GM19452 (cell line): ENCODE measurements at regions not wholly inside any gene's neighbourhood (a gene's known extent, or its start where the extent isn't known, plus 50 kb on each side); places are given as distances from the start of the nearest gene placed in this dataset.
A peak's percentile ranks its signal among the peaks of the same experiment; 100 is the strongest.
"Not testable (repeated sequence)": the region's sequence is repeated elsewhere in the genome, so short reads cannot be mapped to it uniquely, and the experiment has no call there.

Experiments
- ATAC-seq: cut with Tn5 transposase; IDR thresholded peaks from one replicate; pipeline ENCODE4 v1.9.1; 2021; ENCODE audit not compliant: unreplicated experiment

GRCh38 chr10:123221418-123221817, 67.2 kb downstream of the BUB3 start:
- ATAC-seq: no peak

GRCh38 chr10:123222832-123223231, 68.6 kb downstream of the BUB3 start:
- no peak for ATAC-seq

GRCh38 chr10:123227706-123228105, 73.5 kb downstream of the BUB3 start:
- no peak for ATAC-seq

- no peak for ATAC-seq
Observed at GRCh38 chr10:123229927-123230630, 75.9 kb downstream of the BUB3 start.

- not testable (repeated sequence) for ATAC-seq
Observed at GRCh38 chr10:123232879-123233278, 78.7 kb downstream of the BUB3 start.

GRCh38 chr10:123235014-123235413, 80.8 kb downstream of the BUB3 start:
- not testable (repeated sequence) for ATAC-seq

GRCh38 chr10:123236126-123236525, 81.9 kb downstream of the BUB3 start:
- ATAC-seq: no peak

- no peak for ATAC-seq
Observed at GRCh38 chr10:123240250-123240649, 86.0 kb downstream of the BUB3 start.

GRCh38 chr10:123240776-123241175, 86.6 kb downstream of the BUB3 start:
- no peak for ATAC-seq

- ATAC-seq: peak; percentile 61
Observed at GRCh38 chr10:123241391-123242141, 87.4 kb downstream of the BUB3 start.

- ATAC-seq: no peak
Observed at GRCh38 chr10:123244747-123245146, 90.5 kb downstream of the BUB3 start.

GRCh38 chr10:123245264-123245663, 91.1 kb downstream of the BUB3 start:
- ATAC-seq: no peak

GRCh38 chr10:123249894-123250293, 95.7 kb downstream of the BUB3 start:
- ATAC-seq: no peak

GRCh38 chr10:123250640-123251039, 96.4 kb downstream of the BUB3 start:
- ATAC-seq: no peak

GRCh38 chr10:123252779-123253178, 98.6 kb downstream of the BUB3 start:
- ATAC-seq: no peak

- ATAC-seq: not testable (repeated sequence)
Observed at GRCh38 chr10:123254343-123254742, 100.1 kb downstream of the BUB3 start.

GRCh38 chr10:123257904-123258456, 103.8 kb downstream of the BUB3 start:
- ATAC-seq: no peak

- ATAC-seq: no peak
Observed at GRCh38 chr10:123259081-123259480, 104.9 kb downstream of the BUB3 start.

- ATAC-seq: no peak
Observed at GRCh38 chr10:123259791-123260190, 105.6 kb downstream of the BUB3 start.

- ATAC-seq: no peak
Observed at GRCh38 chr10:123262456-123262855, 108.3 kb downstream of the BUB3 start.

GRCh38 chr10:123266971-123267370, 112.8 kb downstream of the BUB3 start:
- no peak for ATAC-seq

- ATAC-seq: no peak
Observed at GRCh38 chr10:123269017-123269552, 114.9 kb downstream of the BUB3 start.
